IMR-90 (cell line): ENCODE measurements at regions not wholly inside any gene's neighbourhood (a gene's known extent, or its start where the extent isn't known, plus 50 kb on each side); places are given as distances from the start of the nearest gene placed in this dataset.

ENCODE experiments used
- ATAC-seq: fragments of 200-7000 bp; cut with Tn5 transposase; 2 replicates; pipeline ENCODE4 v1.9.1; 2020; ENCODE audit warnings: low read depth, mild to moderate bottlenecking, moderate library complexity
- BruUV-seq: library from RNA; stranded (reverse); fragments of 400-500 nt; replicated peaks from 2 replicates; lab custom pipeline; 2021; lab: Mats Ljungman, UMichigan
- CTCF ChIA-PET: fragments of 300-600 bp; formaldehyde crosslinking; extraction: SDS; loops from one replicate; lab custom pipeline; 2021; ENCODE audit warnings: antibody characterized with exemption; lab: Yijun Ruan, JAX
- POLR2A ChIA-PET: fragments of 300-600 bp; sonication (Branson Sonifier 250); formaldehyde crosslinking; loops from one replicate; lab custom pipeline; 2022; ENCODE audit warnings: antibody characterized with exemption; ENCODE audit not compliant: unreplicated experiment; lab: Charles Lee
- DNase-seq: peaks from one replicate; pipeline ENCODE4 v3.0.0; 2013
- H2AFZ ChIP-seq: replicated peaks from 2 replicates; pipeline ENCODE3; 2013; ENCODE audit warnings: low read length, mild to moderate bottlenecking; ENCODE audit not compliant: poor library complexity
- H2AK5ac ChIP-seq: 2 replicates; pipeline ENCODE4 v1.6.1; 2013; ENCODE audit warnings: low read depth, low read length, inconsistent platforms
- H2AK9ac ChIP-seq: replicated peaks from 2 replicates; pipeline ENCODE3; 2013; ENCODE audit warnings: mild to moderate bottlenecking, low read depth, low read length, moderate library complexity; ENCODE audit not compliant: poor library complexity
- H2BK120ac ChIP-seq: 2 replicates; pipeline ENCODE4 v1.6.1; 2013; ENCODE audit warnings: low read depth, low read length, inconsistent platforms
- H2BK15ac ChIP-seq: 3 replicates; pipeline ENCODE4 v1.6.1; 2013; ENCODE audit warnings: low read depth, low read length, inconsistent platforms
- H2BK20ac ChIP-seq: 2 replicates; pipeline ENCODE4 v1.6.1; 2013; ENCODE audit warnings: low read depth, mild to moderate bottlenecking, inconsistent platforms, low read length, moderate library complexity
- H2BK5ac ChIP-seq: 2 replicates; pipeline ENCODE4 v1.6.1; 2013; ENCODE audit warnings: mild to moderate bottlenecking, low read depth, low read length, inconsistent platforms; ENCODE audit not compliant: poor library complexity, severe bottlenecking
- H3K14ac ChIP-seq: replicated peaks from 2 replicates; pipeline ENCODE4 v1.6.1; 2013; ENCODE audit warnings: low read depth, low read length, inconsistent platforms
- H3K18ac ChIP-seq: 2 replicates; pipeline ENCODE4 v1.6.1; 2013; ENCODE audit warnings: low read depth, low read length, control low read depth
- H3K23ac ChIP-seq: 2 replicates; pipeline ENCODE4 v1.6.1; 2013; ENCODE audit warnings: low read depth, low read length, inconsistent platforms
- H3K27ac ChIP-seq: 2 replicates; pipeline ENCODE4 v1.5.1; 2013; ENCODE audit warnings: mild to moderate bottlenecking, control low read depth, low read length; ENCODE audit not compliant: insufficient read depth
- H3K27me3 ChIP-seq: 2 replicates; pipeline ENCODE4 v1.6.1; 2013; ENCODE audit warnings: low read length; ENCODE audit not compliant: control insufficient read depth, insufficient read depth
- H3K36me3 ChIP-seq: 2 replicates; pipeline ENCODE4 v1.6.1; 2013; ENCODE audit warnings: low read length, mixed read lengths; ENCODE audit not compliant: control insufficient read depth, insufficient read depth
- H3K4ac ChIP-seq: 2 replicates; pipeline ENCODE4 v1.6.1; 2013; ENCODE audit warnings: low read depth, low read length, inconsistent platforms
- H3K4me1 ChIP-seq: 2 replicates; pipeline ENCODE4 v1.6.1; 2013; ENCODE audit warnings: low read length, mixed read lengths; ENCODE audit not compliant: control insufficient read depth, insufficient read depth
- H3K4me2 ChIP-seq: 2 replicates; pipeline ENCODE4 v1.6.1; 2013; ENCODE audit warnings: low read depth, mild to moderate bottlenecking, control low read depth, low read length, moderate library complexity
- H3K4me3 ChIP-seq: 2 replicates; pipeline ENCODE4 v1.5.1; 2013; ENCODE audit warnings: low read depth, mild to moderate bottlenecking, control low read depth, low read length, moderate library complexity; ENCODE audit not compliant: insufficient read depth
- H3K56ac ChIP-seq: 2 replicates; pipeline ENCODE4 v1.6.1; 2013; ENCODE audit warnings: low read length, inconsistent platforms; ENCODE audit not compliant: insufficient read depth; ENCODE audit errors: extremely low read depth
- H3K79me1 ChIP-seq, 2 experiments: 2 replicates each; pipeline ENCODE4 v1.6.1; 2013; ENCODE audit warnings: low read length in 2 of 2, inconsistent platforms in 1 of 2, low read depth in 1 of 2
- H3K9ac ChIP-seq: 2 replicates; pipeline ENCODE4 v1.6.1; 2013; ENCODE audit warnings: low read depth, low read length, control low read depth
- H3K9me1 ChIP-seq: 2 replicates; pipeline ENCODE4 v1.6.1; 2013; ENCODE audit warnings: low read length, inconsistent platforms; ENCODE audit not compliant: insufficient read depth
- H3K9me3 ChIP-seq: 2 replicates; pipeline ENCODE4 v1.6.1; 2013; ENCODE audit warnings: low read length; ENCODE audit not compliant: control insufficient read depth, insufficient read depth
- H4K20me1 ChIP-seq: 2 replicates; pipeline ENCODE4 v1.6.1; 2013; ENCODE audit warnings: low read length, inconsistent platforms; ENCODE audit not compliant: insufficient read depth
- H4K5ac ChIP-seq: 2 replicates; pipeline ENCODE4 v1.6.1; 2013; ENCODE audit warnings: mild to moderate bottlenecking, low read depth, low read length, control low read depth
- H4K8ac ChIP-seq, 2 experiments: 2 replicates each; pipeline ENCODE4 v1.6.1; 2013; ENCODE audit warnings: low read depth in 2 of 2, low read length in 2 of 2, control low read depth in 1 of 2, inconsistent platforms in 1 of 2
- H4K91ac ChIP-seq: 2 replicates; pipeline ENCODE4 v1.6.1; 2013; ENCODE audit warnings: low read depth, low read length, inconsistent platforms; ENCODE audit not compliant: insufficient read depth
- BHLHE40 ChIP-seq: fragments of 150-350 bp; IDR thresholded peaks from 2 replicates; pipeline ENCODE4 v1.6.1; 2016; ENCODE audit warnings: mild to moderate bottlenecking, low read depth, low read length
- CEBPB ChIP-seq: IDR thresholded peaks from 2 replicates; pipeline ENCODE4 v1.6.1; 2012; ENCODE audit warnings: low read depth, low read length, improper control_type of control experiment
- CHD1 ChIP-seq: IDR thresholded peaks from 2 replicates; pipeline ENCODE4 v1.6.1; 2012; ENCODE audit warnings: low read depth, low read length, improper control_type of control experiment
- CTCF ChIP-seq: conservative IDR thresholded peaks from 2 replicates; pipeline ENCODE4 v1.5.1; 2012; ENCODE audit warnings: mild to moderate bottlenecking, low read depth, low read length, improper control_type of control experiment
- FOS ChIP-seq: fragments of 150-350 bp; IDR thresholded peaks from 2 replicates; pipeline ENCODE4 v1.6.1; 2016; ENCODE audit warnings: low read depth, low read length
- MAFK ChIP-seq: IDR thresholded peaks from 2 replicates; pipeline ENCODE4 v1.6.1; 2012; ENCODE audit warnings: low read depth, low read length, improper control_type of control experiment
- MAZ ChIP-seq: IDR thresholded peaks from 2 replicates; pipeline ENCODE4 v1.6.1; 2012; ENCODE audit warnings: low read depth, mild to moderate bottlenecking, low read length, improper control_type of control experiment, moderate library complexity, borderline replicate concordance
- MXI1 ChIP-seq: IDR thresholded peaks from 2 replicates; pipeline ENCODE4 v1.6.1; 2012; ENCODE audit warnings: low read depth, mild to moderate bottlenecking, low read length, moderate library complexity, borderline replicate concordance
- NFE2L2 ChIP-seq: fragments of 150-350 bp; IDR thresholded peaks from 2 replicates; pipeline ENCODE4 v1.6.1; 2016; ENCODE audit warnings: low read depth, mild to moderate bottlenecking, low read length
- POLR2A ChIP-seq: IDR thresholded peaks from 2 replicates; pipeline ENCODE4 v1.6.1; 2012; ENCODE audit warnings: mild to moderate bottlenecking, low read depth, low read length
- RAD21 ChIP-seq: IDR thresholded peaks from 2 replicates; pipeline ENCODE4 v1.6.1; 2012; ENCODE audit warnings: low read length, improper control_type of control experiment
- RCOR1 ChIP-seq: IDR thresholded peaks from 2 replicates; pipeline ENCODE4 v1.6.1; 2012; ENCODE audit warnings: mild to moderate bottlenecking, low read length, improper control_type of control experiment; ENCODE audit not compliant: insufficient replicate concordance
- RFX5 ChIP-seq: IDR thresholded peaks from 2 replicates; pipeline ENCODE4 v1.8.0; 2012; ENCODE audit warnings: low read depth, mild to moderate bottlenecking, low read length, moderate library complexity
- SMC3 ChIP-seq: fragments of 150-350 bp; IDR thresholded peaks from 2 replicates; pipeline ENCODE4 v1.6.1; 2016; ENCODE audit warnings: low read depth, mild to moderate bottlenecking, antibody characterized with exemption, low read length, moderate library complexity
- USF2 ChIP-seq: fragments of 150-350 bp; IDR thresholded peaks from 2 replicates; pipeline ENCODE4 v1.6.1; 2017; ENCODE audit warnings: mild to moderate bottlenecking, antibody characterized with exemption, low read length, low read depth
- WGBS, 2 experiments: methylation state at CpG; one replicate each; pipeline versions ENCODE4 v1.1.5 to v1.1.7; 2013; ENCODE audit warnings: missing lambda C conversion rate in 2 of 2; ENCODE audit not compliant: insufficient read length in 1 of 2; ENCODE audit errors: extremely low coverage in 2 of 2; 5-methylcytosine and 5-hydroxymethylcytosine counted together
- dilution Hi-C: fragments of 300-500 bp; cut with HindIII; formaldehyde crosslinking; loops from one replicate; pipeline ENCODE4 v1.14.3; 2018; ENCODE audit warnings: low sequenced_read_pairs; ENCODE audit not compliant: unreplicated experiment
- in situ Hi-C: fragments of 300-500 bp; cut with MboI; formaldehyde crosslinking; loops from 3 replicates; pipeline ENCODE4 v1.14.3; 2019; ENCODE audit warnings: low sequenced_read_pairs, inconsistent platforms, mixed read lengths
- intact Hi-C: fragments of 100-400 bp; cut with micrococcal nuclease; formaldehyde crosslinking; loops from 2 replicates; pipeline ENCODE4 v1.10.0; 2022
- TF ChIP-seq, protein P1 (sequence below): fragments of 150-350 bp; IDR thresholded peaks from 2 replicates; pipeline ENCODE4 v1.6.1; 2016; ENCODE audit warnings: low read depth, mild to moderate bottlenecking, low read length, moderate library complexity, borderline replicate concordance

DNA sequence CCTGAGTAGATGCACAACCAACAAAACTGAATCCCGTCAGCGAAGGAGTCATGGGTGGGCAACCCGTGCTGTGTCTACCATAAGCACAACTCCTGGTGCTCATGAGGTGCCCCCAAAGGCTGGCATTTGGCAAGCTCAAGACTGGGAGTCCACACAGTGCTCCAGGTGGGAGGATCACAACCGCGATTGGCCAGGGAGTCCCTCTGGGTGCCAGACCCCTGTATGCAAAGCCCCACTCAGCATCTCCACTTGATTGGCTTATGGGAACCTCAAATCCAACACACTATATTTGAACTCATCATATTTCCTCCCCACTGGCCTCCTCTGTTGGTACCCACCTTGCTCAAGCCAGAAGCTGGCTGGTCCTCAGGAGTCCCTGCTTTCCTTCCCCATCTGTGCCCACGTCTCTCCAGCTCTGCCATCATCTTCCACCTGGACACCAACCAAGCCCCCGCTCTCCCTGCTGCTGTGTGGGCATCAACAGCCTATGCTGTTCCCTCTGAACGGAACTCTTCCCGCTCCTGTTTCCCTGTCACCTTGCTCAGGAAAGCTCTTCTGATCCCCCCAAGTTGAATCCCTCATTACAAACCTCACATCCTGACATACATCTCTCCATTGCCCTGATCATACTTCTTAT, 142.3 kb upstream of the PTPN1 start:
- Histone ChIP-seq H3K4me2 (no peak overlapping the region), H3K23ac (no peak overlapping the region), H2AK9ac (no peak overlapping the region), H4K8ac (no peak overlapping the region), H3K36me3 (no peaks in the 10 kb centered on the region), H3K79me1 (no peaks in the 10 kb centered on the region), H3K27ac (no peak overlapping the region), H2BK120ac (no peak overlapping the region), H3K27me3 (no peaks in the 10 kb centered on the region), H3K4ac (no peak overlapping the region), H4K20me1 (no peaks in the 10 kb centered on the region), H3K9me1 (0 out of 2 replicates have a peak, but pooled peaks cover 3% of the 10 kb centered on the region), H3K9me3 (no peaks in the 10 kb centered on the region), H3K9ac (no peak overlapping the region), H3K4me1 (peaks cover 6% of the 10 kb centered on the region), H3K4me3 (no peak overlapping the region), H2AFZ (no peak overlapping the region), H3K56ac (no peak overlapping the region), H4K91ac (no peak overlapping the region), H3K14ac (no peak overlapping the region; the same call in 1 of the 2 replicates), H3K18ac (no peak overlapping the region), H2BK15ac (no peak overlapping the region), H4K5ac (no peak overlapping the region), H2BK5ac (no peak overlapping the region), H2BK20ac (no peak overlapping the region), H2AK5ac (peak overlapping the region; percentile 59; the same call in 1 of the 2 replicates)
- intact Hi-C loops (no loop called here), dilution Hi-C loops (no loop called here), in situ Hi-C loops (no loop called here)
- CTCF ChIA-PET = no interaction called here
- DNase-seq (no peak), ATAC-seq (no peak)
- 97% methylated on average over 9 of the region's 9 CpGs; no CpG with 5 or more reads in 1 of the 2 experiments for WGBS, 2 experiments
- BruUV-seq = no TSS peak
- POLR2A ChIA-PET = no interaction called here
- TF ChIP-seq MAFK = no peak
- no peak for TF ChIP-seq MXI1
- no peak for TF ChIP-seq CHD1
- no peak for TF ChIP-seq RAD21
- TF ChIP-seq SMC3 = no peak
- TF ChIP-seq MAZ = no peak
- TF ChIP-seq FOS = no peak
- TF ChIP-seq RCOR1 = no peak
- no peak for TF ChIP-seq CEBPB
- no peak for TF ChIP-seq BHLHE40
- TF ChIP-seq, protein P1, sequence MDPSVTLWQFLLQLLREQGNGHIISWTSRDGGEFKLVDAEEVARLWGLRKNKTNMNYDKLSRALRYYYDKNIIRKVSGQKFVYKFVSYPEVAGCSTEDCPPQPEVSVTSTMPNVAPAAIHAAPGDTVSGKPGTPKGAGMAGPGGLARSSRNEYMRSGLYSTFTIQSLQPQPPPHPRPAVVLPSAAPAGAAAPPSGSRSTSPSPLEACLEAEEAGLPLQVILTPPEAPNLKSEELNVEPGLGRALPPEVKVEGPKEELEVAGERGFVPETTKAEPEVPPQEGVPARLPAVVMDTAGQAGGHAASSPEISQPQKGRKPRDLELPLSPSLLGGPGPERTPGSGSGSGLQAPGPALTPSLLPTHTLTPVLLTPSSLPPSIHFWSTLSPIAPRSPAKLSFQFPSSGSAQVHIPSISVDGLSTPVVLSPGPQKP = no peak
- TF ChIP-seq CTCF = no peak
- TF ChIP-seq POLR2A = no peak
- no peak for TF ChIP-seq NFE2L2
- no peak for TF ChIP-seq RFX5
- TF ChIP-seq USF2 = no peak
